H9 (cell line): ENCODE measurements at regions not wholly inside any gene's neighbourhood (a gene's known extent, or its start where the extent isn't known, plus 50 kb on each side); places are given as distances from the start of the nearest gene placed in this dataset.

ENCODE experiments used
- DNase-seq: peaks from one replicate; pipeline ENCODE4 v3.0.0-alpha.2; 2017
- H2AFZ ChIP-seq: one replicate; pipeline ENCODE4 v1.6.1; 2013; ENCODE audit warnings: mild to moderate bottlenecking, low read length, control low read depth, moderate library complexity
- H2AK5ac ChIP-seq: 2 replicates; pipeline ENCODE4 v1.6.1; 2013; ENCODE audit warnings: low read length, control low read depth, mixed read lengths; ENCODE audit not compliant: insufficient read length
- H2BK120ac ChIP-seq: one replicate; pipeline ENCODE4 v1.6.1; 2013; ENCODE audit warnings: low read depth, mild to moderate bottlenecking, low read length, control low read depth, inconsistent platforms; ENCODE audit not compliant: poor library complexity, severe bottlenecking
- H2BK12ac ChIP-seq: 2 replicates; pipeline ENCODE4 v1.6.1; 2013; ENCODE audit warnings: low read length, control low read depth, mixed read lengths, low read depth; ENCODE audit not compliant: insufficient read length
- H2BK15ac ChIP-seq: 2 replicates; pipeline ENCODE4 v1.6.1; 2013; ENCODE audit warnings: low read depth, low read length, control low read depth
- H2BK20ac ChIP-seq: one replicate; pipeline ENCODE4 v1.6.1; 2013; ENCODE audit warnings: low read depth, mild to moderate bottlenecking, low read length, control low read depth, inconsistent platforms; ENCODE audit not compliant: poor library complexity, severe bottlenecking
- H2BK5ac ChIP-seq: 2 replicates; pipeline ENCODE4 v1.6.1; 2013; ENCODE audit warnings: low read length, control low read depth, mixed read lengths; ENCODE audit not compliant: insufficient read length
- H3K14ac ChIP-seq: 2 replicates; pipeline ENCODE4 v1.6.1; 2013; ENCODE audit warnings: low read length, control low read depth; ENCODE audit not compliant: insufficient read depth
- H3K18ac ChIP-seq: 2 replicates; pipeline ENCODE4 v1.6.1; 2013; ENCODE audit warnings: low read depth, mild to moderate bottlenecking, mixed read lengths, low read length, control low read depth; ENCODE audit not compliant: insufficient read length
- H3K23ac ChIP-seq: 2 replicates; pipeline ENCODE4 v1.6.1; 2013; ENCODE audit warnings: low read length, control low read depth, mixed read lengths, low read depth; ENCODE audit not compliant: insufficient read length
- H3K23me2 ChIP-seq: 2 replicates; pipeline ENCODE4 v1.6.1; 2013; ENCODE audit warnings: low read depth, mild to moderate bottlenecking, mixed read lengths, low read length, control low read depth; ENCODE audit not compliant: insufficient read length, poor library complexity, severe bottlenecking
- H3K27ac ChIP-seq: 2 replicates; pipeline ENCODE4 v1.5.1; 2013; ENCODE audit warnings: low read length, control low read depth, mixed read lengths, low read depth; ENCODE audit not compliant: insufficient read length
- H3K27me3 ChIP-seq: 2 replicates; pipeline ENCODE4 v1.6.1; 2013; ENCODE audit warnings: low read length, control low read depth, inconsistent platforms; ENCODE audit not compliant: insufficient read depth
- H3K4ac ChIP-seq: 2 replicates; pipeline ENCODE4 v1.6.1; 2013; ENCODE audit warnings: low read depth, mild to moderate bottlenecking, control low read depth, inconsistent platforms, low read length, moderate library complexity
- H3K4me1 ChIP-seq: 2 replicates; pipeline ENCODE4 v1.6.1; 2013; ENCODE audit warnings: low read length, control low read depth, inconsistent platforms; ENCODE audit not compliant: insufficient read depth
- H3K4me2 ChIP-seq: 2 replicates; pipeline ENCODE4 v1.6.1; 2013; ENCODE audit warnings: low read length, control low read depth, mixed read lengths; ENCODE audit not compliant: insufficient read length, insufficient read depth
- H3K56ac ChIP-seq: 2 replicates; pipeline ENCODE4 v1.6.1; 2013; ENCODE audit warnings: low read depth, mild to moderate bottlenecking, mixed read lengths, low read length, control low read depth; ENCODE audit not compliant: insufficient read length
- H3K79me1 ChIP-seq: 2 replicates; pipeline ENCODE4 v1.6.1; 2013; ENCODE audit warnings: low read depth, mild to moderate bottlenecking, moderate library complexity, low read length, control low read depth, inconsistent platforms; ENCODE audit not compliant: insufficient read depth, poor library complexity, severe bottlenecking
- H3K79me2 ChIP-seq: 2 replicates; pipeline ENCODE4 v1.6.1; 2013; ENCODE audit warnings: low read length, control low read depth, inconsistent platforms; ENCODE audit not compliant: insufficient read depth
- H3K9ac ChIP-seq: 2 replicates; pipeline ENCODE4 v1.6.1; 2013; ENCODE audit warnings: low read length, control low read depth, mixed read lengths; ENCODE audit not compliant: insufficient read length; ENCODE audit errors: extremely low read depth
- H3K9me3 ChIP-seq: one replicate; pipeline ENCODE4 v1.6.1; 2013; ENCODE audit warnings: low read depth, low read length, inconsistent platforms; ENCODE audit not compliant: control insufficient read depth
- H3T11ph ChIP-seq: one replicate; pipeline ENCODE4 v1.6.1; 2013; ENCODE audit warnings: mild to moderate bottlenecking, low read length, control low read depth, inconsistent platforms
- H4K20me1 ChIP-seq: one replicate; pipeline ENCODE4 v1.6.1; 2013; ENCODE audit not compliant: control insufficient read depth, insufficient read length, insufficient read depth
- H4K5ac ChIP-seq: 2 replicates; pipeline ENCODE4 v1.6.1; 2013; ENCODE audit warnings: low read depth, mild to moderate bottlenecking, mixed read lengths, low read length, control low read depth; ENCODE audit not compliant: insufficient read length
- H4K8ac ChIP-seq: replicated peaks from 2 replicates; pipeline ENCODE4 v1.6.1; 2013; ENCODE audit warnings: low read length, control low read depth, mixed read lengths, low read depth; ENCODE audit not compliant: insufficient read length
- H4K91ac ChIP-seq: 2 replicates; pipeline ENCODE4 v1.6.1; 2013; ENCODE audit warnings: low read depth, mild to moderate bottlenecking, moderate library complexity, mixed read lengths, low read length, control low read depth; ENCODE audit not compliant: insufficient read length
- H3K27ac Mint-ChIP-seq, 3 experiments: 2 replicates in 2 of 3; 3 replicates in 1 of 3; pipeline ENCODE4 v1.8.0; 2020 to 2021; ENCODE audit warnings: mixed read lengths in 3 of 3, mild to moderate bottlenecking in 1 of 3, moderate library complexity in 1 of 3
- H3K27me3 Mint-ChIP-seq: 2 replicates; pipeline ENCODE4 v1.8.0; 2021; ENCODE audit warnings: low read depth, mild to moderate bottlenecking, moderate library complexity, mixed read lengths
- H3K36me3 Mint-ChIP-seq, 3 experiments: 2 replicates in 2 of 3; 3 replicates in 1 of 3; pipeline ENCODE4 v1.8.0; 2020 to 2021; ENCODE audit warnings: low read depth in 3 of 3, mixed read lengths in 3 of 3; ENCODE audit not compliant: insufficient read depth in 1 of 3
- H3K4me1 Mint-ChIP-seq, 2 experiments: 2 replicates each; pipeline ENCODE4 v1.8.0; 2020; ENCODE audit warnings: mixed read lengths in 2 of 2
- H3K4me3 Mint-ChIP-seq, 2 experiments: 2 replicates in 1 of 2; 3 replicates in 1 of 2; pipeline ENCODE4 v1.8.0; 2020 to 2021; ENCODE audit warnings: mild to moderate bottlenecking in 2 of 2, mixed read lengths in 2 of 2, moderate library complexity in 1 of 2
- H3K9me3 Mint-ChIP-seq, 2 experiments: 2 replicates in 1 of 2; 3 replicates in 1 of 2; pipeline ENCODE4 v1.8.0; 2020; ENCODE audit warnings: mild to moderate bottlenecking in 2 of 2, mixed read lengths in 2 of 2, moderate library complexity in 1 of 2
- CTCF ChIP-seq: fragments of 200-600 bp; sonication (generic); conservative IDR thresholded peaks from 3 replicates; pipeline ENCODE4 v1.8.0; 2021; ENCODE audit warnings: antibody characterized with exemption, mild to moderate bottlenecking
- WGBS: extraction: QIAGEN DNeasy Blood & Tissue Kit; methylation state at CpG from one replicate; pipeline ENCODE4 v1.1.7; 2013; ENCODE audit warnings: missing lambda C conversion rate, low lambda C conversion rate, mixed read lengths; ENCODE audit not compliant: insufficient read length; ENCODE audit errors: extremely low coverage; 5-methylcytosine and 5-hydroxymethylcytosine counted together

GRCh38 chr9:89865357-89865756, 260.5 kb downstream of the GADD45G start:
- Histone ChIP-seq H3K56ac (no peak overlapping the region), H4K5ac (no peak overlapping the region), H3K4ac (no peak overlapping the region), H3K4me2 (no peak overlapping the region), H3K27ac (no peak overlapping the region), H3T11ph (no peak overlapping the region), H3K14ac (no peak overlapping the region; the same call in 1 of the 2 replicates), H3K18ac (no peak overlapping the region), H2AK5ac (no peak overlapping the region), H2BK15ac (no peak overlapping the region), H2BK120ac (no peak overlapping the region), H3K4me1 (no peaks in the 10 kb centered on the region), H2BK12ac (no peak overlapping the region), H3K23ac (no peak overlapping the region), H2BK20ac (no peak overlapping the region), H4K8ac (no peak overlapping the region), H3K9me3 (no peaks in the 10 kb centered on the region), H3K79me1 (no peaks in the 10 kb centered on the region), H4K20me1 (no peaks in the 10 kb centered on the region), H3K23me2 (no peaks in the 10 kb centered on the region), H3K9ac (no peak overlapping the region), H2BK5ac (no peak overlapping the region), H4K91ac (no peak overlapping the region), H3K27me3 (no peaks in the 10 kb centered on the region), H2AFZ (no peak overlapping the region), H3K79me2 (no peaks in the 10 kb centered on the region)
- no peaks in the 10 kb centered on the region; a peak in 1 of 7 replicates for H3K36me3 Mint-ChIP-seq
- no peak overlapping the region; a peak in 1 of 5 replicates for H3K4me3 Mint-ChIP-seq
- no peak for TF ChIP-seq CTCF
- no CpG with 5 or more reads among the region's 8 CpGs for WGBS
- peaks cover 3% of the 10 kb centered on the region; the same call in 1 of the 2 replicates for H3K27me3 Mint-ChIP-seq
- H3K27ac Mint-ChIP-seq = no peak overlapping the region
- H3K9me3 Mint-ChIP-seq = no peaks in the 10 kb centered on the region
- DNase-seq = no peak
- H3K4me1 Mint-ChIP-seq = peaks cover 9 to 11% of the 10 kb centered on the region in 2 experiments; a peak in 3 of 4 replicates
